HG03442 (cell line): ENCODE measurements at regions not wholly inside any gene's neighbourhood (a gene's known extent, or its start where the extent isn't known, plus 50 kb on each side); places are given as distances from the start of the nearest gene placed in this dataset.
A peak's percentile ranks its signal among the peaks of the same experiment; 100 is the strongest.
"Not testable (repeated sequence)": the region's sequence is repeated elsewhere in the genome, so short reads cannot be mapped to it uniquely, and the experiment has no call there.

ENCODE experiments used
- ATAC-seq: cut with Tn5 transposase; IDR thresholded peaks from one replicate; pipeline ENCODE4 v1.9.1; 2021; ENCODE audit warnings: mild to moderate bottlenecking, moderate library complexity; ENCODE audit not compliant: unreplicated experiment

DNA sequence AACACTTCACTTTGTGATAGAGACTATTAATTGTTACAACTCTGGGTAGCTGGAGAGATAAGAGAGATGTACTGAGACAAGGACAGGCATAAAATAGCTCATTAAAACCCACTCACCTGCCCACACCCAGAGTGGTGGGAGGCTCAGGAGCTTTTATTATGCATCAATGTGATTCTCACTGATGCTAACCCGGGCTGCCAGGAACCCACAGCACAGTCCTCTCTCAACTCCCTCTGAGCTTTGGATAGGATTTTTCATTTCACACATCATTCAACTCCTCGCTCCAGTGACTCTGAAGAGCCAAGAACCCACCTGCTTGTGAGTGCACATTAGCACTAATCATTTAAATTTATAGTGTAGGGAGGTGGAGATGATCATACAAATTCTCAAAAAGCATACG lies 827.9 kb downstream of the FLRT2 start:
- ATAC-seq, result no peak

DNA sequence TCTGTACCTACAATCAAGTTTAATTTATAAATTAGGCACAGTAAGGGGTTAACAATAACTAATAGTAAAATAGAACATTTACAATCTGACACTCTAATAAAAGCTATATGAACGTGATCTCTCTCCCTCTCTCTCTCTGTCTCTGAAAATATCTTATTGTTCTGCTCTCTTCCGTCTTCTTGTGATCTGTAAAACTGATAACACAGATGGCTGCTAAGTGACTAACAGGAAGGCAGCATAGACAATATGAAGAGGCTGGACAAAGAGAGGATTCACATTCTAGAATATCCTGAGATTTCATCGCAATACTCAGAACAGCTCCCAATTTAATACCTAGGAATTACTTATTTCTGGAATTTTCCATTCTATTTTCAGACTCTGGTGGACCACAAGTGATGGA lies 827.2 kb downstream of the FLRT2 start:
- no peak for ATAC-seq

DNA sequence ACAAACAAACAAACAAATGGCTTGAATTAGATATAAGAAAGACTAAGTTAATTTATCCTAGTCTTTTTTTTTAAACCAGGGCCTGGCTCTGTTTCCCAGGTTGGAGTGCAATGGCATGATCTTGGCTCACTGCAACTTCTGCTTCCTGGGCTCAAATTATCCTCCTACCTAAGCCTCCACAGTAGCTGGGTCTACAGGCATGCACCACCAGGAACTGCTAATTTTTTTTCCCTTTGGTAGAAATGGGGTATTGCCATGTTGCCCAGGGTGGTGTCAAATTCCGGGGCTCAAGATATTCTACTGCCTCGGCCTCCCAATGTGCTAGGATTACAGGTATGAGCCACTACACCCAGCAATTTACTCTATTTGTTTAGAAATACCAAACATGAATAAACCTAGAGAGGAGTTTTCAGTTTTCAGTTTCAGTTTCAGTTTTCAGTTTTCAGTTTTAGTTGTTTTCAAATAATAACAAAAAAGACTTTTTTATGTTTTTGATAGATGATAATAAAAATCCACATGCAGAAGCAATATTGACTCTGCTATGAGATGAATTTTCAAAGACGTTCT lies 817.0 kb downstream of the FLRT2 start:
- no peak for ATAC-seq

DNA sequence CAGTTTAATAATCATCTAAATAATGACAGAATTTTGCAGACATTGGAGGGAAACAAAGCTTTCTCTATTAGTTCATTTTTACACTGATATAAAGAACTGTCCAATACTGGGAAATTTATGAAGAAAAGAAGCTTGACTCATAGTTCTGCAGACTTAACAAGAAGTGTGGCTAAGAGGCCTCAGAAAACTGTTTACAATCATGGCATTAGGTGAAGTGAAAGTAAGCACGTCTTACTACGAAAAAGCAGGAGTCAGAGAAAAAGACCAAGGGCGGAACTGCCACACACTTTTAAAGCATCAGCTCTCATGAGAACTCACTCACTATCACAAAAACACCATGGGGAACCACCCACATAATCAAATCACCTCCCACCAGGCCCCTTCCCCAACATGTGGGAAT lies 804.4 kb downstream of the FLRT2 start:
- ATAC-seq, result no peak

DNA sequence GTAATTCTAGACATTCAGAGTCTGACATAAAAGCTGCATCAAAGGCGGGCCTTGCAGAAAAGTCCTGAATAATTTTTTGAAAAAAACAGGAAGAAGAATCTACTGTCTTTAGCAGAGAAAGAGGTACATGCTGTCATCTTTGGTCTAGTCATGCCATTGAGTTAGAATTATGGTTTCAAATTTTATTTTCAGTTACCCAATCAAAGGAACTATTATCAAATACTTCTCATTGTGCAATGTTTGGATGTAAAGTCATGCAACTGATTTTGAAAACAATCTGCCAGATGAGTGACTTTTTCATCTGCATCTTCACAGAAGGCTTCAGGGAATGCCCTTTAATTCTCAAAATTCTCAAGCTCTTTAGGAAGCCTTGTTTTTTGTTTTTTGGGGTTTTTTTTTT lies 803.5 kb downstream of the FLRT2 start:
- no peak for ATAC-seq

DNA sequence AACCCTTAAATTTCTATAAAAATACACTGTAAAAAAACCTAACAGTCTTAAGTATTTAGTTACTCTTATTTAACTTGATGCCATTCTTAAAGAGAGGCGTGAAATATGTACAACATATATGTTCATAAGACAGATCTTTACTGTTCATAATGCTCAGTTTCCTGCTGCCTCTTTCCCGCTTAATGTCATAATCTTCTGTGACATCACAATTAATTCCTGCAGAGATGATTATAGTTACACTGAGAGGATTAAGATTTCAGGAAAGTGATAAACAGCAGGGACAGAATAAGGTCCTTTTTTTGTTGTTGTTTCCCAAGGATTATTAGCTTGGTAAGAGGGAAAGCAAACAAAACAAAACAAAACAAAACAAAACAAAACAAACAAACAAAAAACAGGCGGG lies 801.4 kb downstream of the FLRT2 start:
- no peak for ATAC-seq

DNA sequence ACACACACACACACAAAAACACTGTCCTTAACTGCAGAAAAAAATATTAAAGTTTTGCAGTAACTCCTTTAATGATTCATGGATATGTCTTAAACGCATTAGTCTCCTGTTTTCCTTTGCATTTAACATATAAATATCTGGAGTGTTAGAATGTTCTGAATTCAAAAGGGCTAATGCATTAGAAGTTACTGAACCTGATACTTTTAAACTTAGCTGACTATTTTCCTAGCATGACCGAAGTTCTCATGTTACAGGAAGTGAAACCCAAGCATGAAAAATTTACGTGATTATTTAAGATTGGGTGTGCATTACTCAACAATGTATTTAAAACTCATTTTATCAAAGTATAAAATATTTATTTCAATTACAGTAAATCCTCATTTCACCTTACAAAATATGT lies 791.2 kb downstream of the FLRT2 start:
- ATAC-seq, result no peak

DNA sequence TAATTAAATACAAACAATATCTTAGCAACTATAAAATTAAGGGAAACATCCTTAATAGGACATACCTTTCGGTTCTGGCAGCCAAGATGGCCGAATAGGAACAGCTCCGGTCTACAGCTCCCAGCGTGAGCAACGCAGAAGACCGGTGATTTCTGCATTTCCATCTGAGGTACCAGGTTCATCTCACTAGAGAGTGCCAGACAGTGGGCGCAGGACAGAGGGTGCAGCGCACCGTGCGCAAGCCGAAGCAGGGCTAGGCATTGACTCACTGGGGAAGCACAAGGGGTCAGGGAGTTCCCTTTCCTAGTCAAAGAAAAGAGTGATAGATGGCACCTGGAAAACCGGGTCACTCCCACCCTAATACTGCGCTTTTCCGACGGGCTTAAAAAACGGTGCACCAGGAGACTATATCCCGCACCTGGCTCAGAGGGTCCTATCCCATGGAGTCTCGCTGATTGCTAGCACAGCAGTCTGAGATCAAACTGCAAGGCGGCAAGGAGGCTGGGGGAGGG lies 782.3 kb downstream of the FLRT2 start:
- ATAC-seq, result not testable (repeated sequence)

DNA sequence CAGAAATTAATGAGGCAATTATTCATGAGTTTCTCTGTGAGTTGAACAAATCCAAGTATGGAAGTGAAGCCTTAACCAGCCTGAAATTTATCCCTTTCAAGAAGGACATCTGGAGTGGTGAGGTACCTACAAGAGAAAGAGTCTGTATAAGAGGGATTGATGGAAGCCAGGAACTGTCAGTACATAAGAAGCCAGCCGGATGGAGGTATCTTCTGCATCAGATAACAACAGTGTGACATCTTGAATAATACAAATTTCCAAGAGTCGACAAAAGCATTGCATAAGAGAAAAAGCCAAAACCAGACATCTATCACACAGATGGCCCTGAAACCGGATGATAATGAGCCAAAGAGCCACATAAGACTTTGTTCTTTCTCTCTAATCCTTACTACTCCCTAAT lies 781.2 kb downstream of the FLRT2 start:
- ATAC-seq, result no peak

DNA sequence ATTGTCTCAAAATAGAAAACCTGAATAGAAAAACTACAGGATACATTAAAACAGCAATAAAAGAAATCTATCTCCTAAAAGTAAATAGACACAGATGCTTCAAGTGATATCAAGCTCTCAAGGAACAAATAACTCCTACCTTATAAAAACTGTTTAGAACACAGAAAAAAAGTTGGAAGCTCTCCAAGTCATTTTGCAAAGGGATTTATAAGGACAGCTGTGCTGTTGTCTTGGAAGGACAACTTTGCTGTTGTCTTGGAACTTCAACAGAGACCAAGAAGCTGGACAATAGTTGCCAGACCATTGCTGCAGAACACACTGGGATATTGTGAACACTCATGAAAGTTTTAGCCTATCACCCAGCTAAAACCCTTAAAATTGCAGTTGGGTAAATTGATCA lies 780.7 kb downstream of the FLRT2 start:
- ATAC-seq, result no peak

DNA sequence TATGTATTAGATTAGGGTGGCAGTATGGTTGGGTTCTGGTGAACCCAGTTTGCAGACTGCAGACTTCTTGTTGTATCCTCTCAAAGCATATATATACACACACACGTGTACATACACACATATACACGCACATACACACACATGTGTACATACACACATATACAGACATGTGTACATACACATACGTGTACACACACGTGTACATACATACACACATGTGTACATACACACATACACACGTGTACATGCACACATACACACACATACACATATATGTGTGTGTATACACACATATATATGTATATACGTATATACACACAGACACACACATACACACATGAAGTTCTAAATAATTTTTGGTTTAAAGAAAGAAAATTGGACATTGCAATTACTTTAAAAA lies 780.2 kb downstream of the FLRT2 start:
- ATAC-seq, result no peak

DNA sequence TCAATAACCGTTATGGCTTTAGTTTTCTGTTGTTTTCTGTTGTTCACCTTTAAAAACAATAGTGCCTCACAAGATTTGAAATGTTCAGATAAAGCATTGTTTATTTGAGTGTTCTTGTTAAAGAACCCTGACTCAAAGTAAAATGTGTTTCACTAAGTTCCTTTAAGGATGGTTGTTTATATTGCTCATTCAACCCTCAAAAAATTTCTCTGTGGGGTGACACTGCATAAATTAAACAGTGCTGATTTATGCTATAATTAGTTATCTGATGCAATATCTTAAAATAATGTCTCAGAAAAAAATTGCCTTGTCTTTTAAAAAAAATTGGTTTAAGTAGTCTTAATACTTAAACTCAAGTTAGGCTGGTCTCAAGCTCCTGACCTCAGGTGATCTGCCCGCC lies 775.1 kb downstream of the FLRT2 start:
- no peak for ATAC-seq

DNA sequence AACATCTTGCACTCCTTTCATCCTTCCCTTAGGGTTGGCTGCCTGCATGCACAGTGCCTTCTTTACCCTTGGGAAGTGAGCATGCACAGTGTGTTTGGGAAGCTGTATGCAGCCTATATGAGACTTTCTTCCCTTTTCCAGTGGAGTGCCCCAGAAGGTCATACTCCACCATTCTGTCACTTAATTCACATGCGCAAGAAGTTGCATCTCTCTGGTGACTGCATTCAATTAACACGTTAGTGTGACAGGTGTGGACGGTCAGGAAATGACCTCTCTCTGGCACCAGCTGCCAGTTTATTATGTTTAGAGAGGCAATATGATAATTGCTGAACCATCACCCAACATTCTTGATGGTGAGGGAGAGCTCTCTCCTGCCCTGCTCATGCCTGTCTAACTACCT lies 770.0 kb downstream of the FLRT2 start:
- ATAC-seq, result no peak

DNA sequence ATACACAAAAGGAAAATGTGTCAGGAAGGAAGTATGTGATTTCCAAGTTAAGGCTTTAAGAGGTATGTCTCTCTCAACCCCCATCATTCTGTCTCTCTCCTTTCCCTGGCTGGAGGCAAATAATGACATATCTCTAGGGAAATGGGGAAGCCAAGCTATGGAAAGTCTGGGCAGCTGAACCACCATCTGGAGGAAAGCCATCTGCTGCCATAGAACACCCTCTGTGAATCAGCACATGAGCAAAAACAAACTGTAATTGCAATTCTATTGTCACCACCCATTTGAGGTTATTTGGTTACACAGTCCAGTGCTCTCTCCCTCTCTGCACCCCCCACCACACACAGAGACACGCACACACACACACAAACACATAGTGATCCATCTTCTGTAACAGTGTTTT lies 766.2 kb downstream of the FLRT2 start:
- ATAC-seq, result no peak

DNA sequence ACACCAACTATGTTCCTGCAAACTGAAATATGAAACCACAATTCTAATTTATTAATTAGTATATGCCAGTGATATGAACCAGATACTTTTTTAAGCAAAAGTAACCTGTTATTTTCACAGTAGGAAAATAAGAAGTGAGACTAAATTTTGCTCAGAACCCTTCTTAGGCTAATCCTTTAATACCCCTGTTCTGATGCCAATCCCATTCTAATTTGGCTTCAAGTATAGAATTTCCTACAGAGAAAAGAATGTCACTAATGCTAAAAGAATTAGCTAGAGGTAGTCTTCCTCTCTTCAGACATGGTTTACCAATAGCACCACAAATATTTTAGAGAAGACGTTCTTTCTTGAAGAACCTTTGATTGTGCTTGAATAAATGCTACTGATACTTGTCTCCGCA lies 758.4 kb downstream of the FLRT2 start:
- no peak for ATAC-seq

DNA sequence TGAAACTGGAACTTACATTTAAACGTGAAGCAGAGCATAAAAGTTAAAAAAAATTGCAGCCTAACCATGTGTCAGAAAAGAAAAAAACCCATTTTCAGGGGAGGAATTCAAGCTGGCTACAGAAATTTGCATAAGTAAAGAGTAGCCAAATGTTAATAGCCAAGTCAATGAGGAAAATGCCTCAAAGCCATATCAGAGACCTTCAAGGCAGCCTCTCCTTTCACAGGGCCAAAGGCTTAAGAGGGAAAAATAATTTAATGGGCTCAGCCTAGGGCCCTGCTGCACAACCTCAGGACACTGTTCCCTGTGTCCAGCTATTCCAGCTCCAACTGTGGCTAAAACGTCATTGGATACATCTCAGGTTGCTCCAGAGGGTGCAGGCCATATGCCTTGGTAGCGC lies 749.5 kb downstream of the FLRT2 start:
- ATAC-seq, result no peak

DNA sequence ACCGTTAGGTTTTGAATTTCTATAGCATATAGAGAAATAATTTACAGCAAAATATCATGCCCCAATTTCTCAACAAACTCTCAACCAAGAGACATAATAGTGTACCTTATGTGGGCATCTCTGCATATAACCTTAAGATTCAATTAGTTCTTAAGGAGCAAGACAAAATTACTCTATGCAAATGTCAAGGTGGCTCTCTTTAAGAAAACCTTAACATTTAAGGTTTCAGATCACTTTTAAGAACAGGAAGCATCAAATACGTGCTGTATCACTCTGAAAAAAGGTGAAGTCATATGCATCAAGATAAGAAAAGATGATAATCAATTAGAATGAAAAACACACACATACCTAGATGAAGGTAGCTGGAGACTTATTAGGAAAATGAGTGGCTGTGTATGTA lies 728.0 kb downstream of the FLRT2 start:
- no peak for ATAC-seq

DNA sequence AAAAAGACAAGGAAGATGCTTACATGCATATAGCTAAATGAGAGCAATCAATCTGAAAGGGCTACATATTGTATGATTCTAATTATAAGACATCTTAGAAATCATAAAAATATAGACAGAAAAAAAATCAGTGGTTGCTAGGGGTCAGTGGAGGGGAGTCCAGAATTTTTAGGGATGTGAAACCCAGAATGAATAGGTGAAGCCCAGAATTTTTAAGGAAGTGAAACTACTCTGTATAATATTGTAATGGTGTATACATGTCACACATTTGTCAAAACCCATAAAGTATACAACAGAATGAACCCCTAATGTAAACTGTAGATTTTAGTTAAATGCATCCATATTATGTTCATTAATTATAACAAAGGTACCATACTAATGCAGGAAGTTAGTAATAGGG lies 713.2 kb downstream of the FLRT2 start:
- ATAC-seq, result peak; percentile 69

DNA sequence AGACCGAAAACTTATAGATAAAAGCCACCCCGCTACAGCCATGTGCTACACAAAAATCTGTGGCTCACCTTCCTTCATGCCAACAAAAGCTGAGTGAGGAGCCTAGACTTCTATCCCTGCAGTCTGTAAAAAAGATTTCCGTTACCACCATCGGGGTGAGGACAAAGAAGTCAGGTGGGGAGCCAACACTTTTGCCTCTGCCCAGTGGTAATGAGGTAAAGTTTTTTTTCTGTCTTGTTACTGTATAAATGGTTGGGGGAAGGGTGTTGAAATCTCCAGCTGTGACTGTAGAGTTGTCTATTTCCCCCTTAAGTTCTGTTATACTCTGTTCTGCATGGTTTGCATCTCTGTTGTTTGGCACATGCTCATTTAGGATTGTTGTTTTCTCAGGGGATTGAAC lies 707.8 kb downstream of the FLRT2 start:
- no peak for ATAC-seq

DNA sequence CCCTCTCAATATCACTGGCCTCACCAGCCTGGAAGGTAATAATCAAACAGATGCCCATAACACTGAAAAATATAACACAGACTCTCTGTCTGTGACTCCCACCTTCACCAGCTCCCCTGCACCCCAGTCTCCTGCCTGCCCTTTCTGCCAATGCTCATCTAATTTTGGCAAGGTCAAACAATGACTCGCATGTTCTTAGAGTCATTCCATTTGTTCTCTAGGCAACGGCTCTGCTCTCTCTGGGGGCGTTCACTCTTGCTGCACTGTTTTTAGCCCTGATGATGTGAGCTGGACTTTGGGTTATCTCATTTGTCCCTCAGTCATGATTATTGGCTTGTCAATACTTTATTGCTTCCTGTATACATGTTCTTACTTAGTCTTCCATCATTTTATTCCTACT lies 691.8 kb downstream of the FLRT2 start:
- no peak for ATAC-seq

DNA sequence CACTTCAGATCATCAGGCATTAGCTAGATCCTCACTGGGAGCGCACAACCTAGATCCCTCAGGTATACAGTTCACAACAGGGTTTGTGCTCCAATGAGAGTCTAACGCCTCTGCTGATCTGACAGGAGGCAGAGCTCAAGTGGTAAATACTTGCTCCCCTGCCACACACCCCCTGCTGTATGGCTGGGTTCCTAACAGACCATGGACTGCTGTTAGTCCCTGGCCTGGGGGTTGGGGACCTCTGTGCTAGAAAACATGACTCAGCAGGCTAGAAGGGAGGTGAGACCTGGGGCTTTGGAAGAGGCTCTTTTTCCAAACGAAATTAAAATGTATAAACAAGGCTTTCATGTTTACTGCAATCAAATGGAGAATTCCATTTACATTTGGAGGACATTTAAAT lies 691.1 kb downstream of the FLRT2 start:
- no peak for ATAC-seq

DNA sequence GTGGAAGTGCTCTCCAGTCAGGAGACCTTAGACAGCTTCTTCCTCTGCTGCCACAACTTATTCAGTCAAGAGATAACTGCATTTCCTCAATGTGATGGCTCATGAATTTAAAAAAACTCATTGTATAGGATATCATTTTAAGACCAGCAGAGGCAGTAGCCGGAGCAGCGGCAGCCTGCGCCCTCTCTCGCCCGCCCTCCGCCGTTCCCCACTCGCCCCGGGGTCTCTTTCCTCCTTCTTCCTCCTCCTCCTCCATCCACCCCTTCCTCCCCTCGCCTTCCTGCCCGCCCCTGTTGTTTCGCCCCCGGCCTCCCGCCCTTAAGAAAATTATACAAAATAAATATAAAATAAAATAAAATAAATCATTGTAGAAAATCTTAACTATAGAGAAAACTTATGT lies 687.6 kb downstream of the FLRT2 start:
- ATAC-seq, result no peak

DNA sequence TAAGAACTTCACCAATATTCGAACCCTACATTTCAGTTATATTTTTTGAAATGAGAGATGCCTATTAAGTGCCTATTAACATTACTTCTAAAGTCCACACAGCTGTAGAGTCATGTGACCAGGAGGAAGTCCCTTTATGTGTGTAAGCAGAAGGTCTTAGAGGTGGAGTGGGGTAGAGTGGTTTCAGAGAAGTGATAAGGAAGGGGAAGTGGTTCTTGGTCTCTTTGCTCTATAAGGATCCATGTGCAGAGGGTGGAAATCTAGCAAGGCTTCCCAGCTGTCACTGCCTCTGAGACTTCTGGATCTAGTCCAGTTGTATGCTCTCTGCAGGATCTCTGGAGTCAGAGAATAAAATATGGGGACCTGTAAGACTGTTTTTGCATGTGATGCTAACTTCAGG lies 673.9 kb downstream of the FLRT2 start:
- no peak for ATAC-seq

DNA sequence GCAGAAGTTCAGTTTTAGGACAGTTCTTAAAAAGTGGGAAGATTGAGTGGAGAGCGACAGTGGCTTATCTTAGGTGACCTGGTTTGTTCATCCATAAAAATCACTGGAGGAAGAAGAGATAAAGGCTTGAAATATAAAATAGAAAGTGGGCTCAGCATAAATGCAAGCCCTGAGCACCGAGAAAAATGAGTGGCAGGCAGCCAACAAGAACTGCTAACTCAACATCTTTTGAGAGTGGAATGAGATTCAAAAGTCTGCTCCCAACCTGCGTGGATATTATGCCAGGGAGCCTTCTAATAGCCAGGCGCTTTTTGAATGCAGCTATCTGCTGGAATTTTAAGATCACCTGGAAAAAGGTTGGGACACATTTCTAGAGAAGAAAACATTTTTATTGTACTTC lies 666.5 kb downstream of the FLRT2 start:
- no peak for ATAC-seq
